HepG2 (cell line): ENCODE measurements at regions not wholly inside any gene's neighbourhood (a gene's known extent, or its start where the extent isn't known, plus 50 kb on each side); places are given as distances from the start of the nearest gene placed in this dataset.

Experiments used
- ATAC-seq: fragments of 200-7000 bp; cut with Tn5 transposase; 3 replicates; pipeline ENCODE4 v1.9.1; 2020; ENCODE audit warnings: mild to moderate bottlenecking, moderate library complexity
- BruUV-seq: library from RNA; stranded (reverse); fragments of 400-500 nt; replicated peaks from 2 replicates; lab custom pipeline; 2021; lab: Mats Ljungman, UMichigan
- CTCF ChIA-PET: fragments of 300-600 bp; formaldehyde crosslinking; extraction: SDS; loops from one replicate; lab custom pipeline; 2021; ENCODE audit warnings: low total read pairs, inconsistent platforms, low intra/inter-chr PET ratio; lab: Yijun Ruan, JAX
- POLR2A ChIA-PET: fragments of 350-600 bp; sonication (Branson Sonifier 250); formaldehyde crosslinking; loops from one replicate; lab custom pipeline; 2020; ENCODE audit warnings: antibody characterized with exemption, inconsistent platforms; lab: Yijun Ruan, JAX
- DNase-seq: peaks from one replicate; pipeline ENCODE4 v3.0.0-alpha.2; 2015; ENCODE audit warnings: low spot score
- FAIRE-seq: peaks from 3 replicates; lab custom pipeline; 2011; peaks lifted over from hg19 to GRCh38; lab: Jason Lieb, UNC
- H2AFZ ChIP-seq: one replicate; pipeline ENCODE4 v1.6.1; 2011; ENCODE audit warnings: low read length, inconsistent platforms
- H3K27ac ChIP-seq: fragments of 300-600 bp; 3 replicates; pipeline ENCODE4 v1.8.0; 2011; ENCODE audit warnings: mixed run types, mild to moderate bottlenecking, mixed read lengths, low read length, inconsistent platforms; ENCODE audit not compliant: insufficient read depth; ENCODE audit errors: extremely low read length
- H3K27me3 ChIP-seq, 2 experiments: fragments of 200-600 bp in 1 of 2; 2 replicates in 1 of 2; 3 replicates in 1 of 2; pipeline versions ENCODE4 v1.6.0 to v1.8.0; 2011; ENCODE audit warnings: low read length in 2 of 2, mild to moderate bottlenecking in 2 of 2, moderate library complexity in 2 of 2, inconsistent platforms in 1 of 2; ENCODE audit not compliant: insufficient read depth in 2 of 2, control insufficient read depth in 1 of 2
- H3K36me3 ChIP-seq, 2 experiments: fragments of 200-600 bp in 1 of 2; replicated peaks in 1 of 2; 2 replicates in 1 of 2; 3 replicates in 1 of 2; pipeline versions ENCODE4 v1.5.1 to v1.8.0; 2011; ENCODE audit warnings: low read length in 2 of 2, inconsistent platforms in 1 of 2; ENCODE audit not compliant: insufficient read depth in 2 of 2, control insufficient read depth in 1 of 2
- H3K4me1 ChIP-seq: 2 replicates; pipeline ENCODE4 v1.5.1; 2012; ENCODE audit warnings: low read length, inconsistent platforms; ENCODE audit not compliant: insufficient read depth
- H3K4me2 ChIP-seq: 2 replicates; pipeline ENCODE4 v1.6.0; 2011; ENCODE audit warnings: low read depth, low read length, inconsistent platforms
- H3K4me3 ChIP-seq, 3 experiments: fragments of 200-600 bp in 1 of 3; sonication (generic), shearing (Covaris generic) in 1 of 3; replicated peaks in 1 of 3; 2 replicates each; pipeline ENCODE4 v1.5.1; 2011 to 2016; ENCODE audit warnings: low read length in 3 of 3, inconsistent platforms in 2 of 3, low read depth in 2 of 3, mild to moderate bottlenecking in 2 of 3, control low read depth in 1 of 3, mixed read lengths in 1 of 3; ENCODE audit not compliant: insufficient read depth in 1 of 3
- H3K79me2 ChIP-seq: one replicate; pipeline ENCODE4 v1.6.1; 2011; ENCODE audit warnings: low read length, inconsistent platforms; ENCODE audit not compliant: insufficient read depth
- H3K9ac ChIP-seq: 2 replicates; pipeline ENCODE4 v1.6.0; 2011; ENCODE audit warnings: mild to moderate bottlenecking, low read depth, low read length, inconsistent platforms; ENCODE audit not compliant: insufficient read depth
- H3K9me3 ChIP-seq: 2 replicates; pipeline ENCODE4 v1.5.1; 2012; ENCODE audit warnings: mild to moderate bottlenecking, low read length
- H4K20me1 ChIP-seq: 2 replicates; pipeline ENCODE4 v1.6.0; 2011; ENCODE audit warnings: inconsistent platforms, mild to moderate bottlenecking, low read length, moderate library complexity; ENCODE audit not compliant: insufficient read depth
- AKNA ChIP-seq: sonication (generic); formaldehyde crosslinking; IDR thresholded peaks from 2 replicates; pipeline ENCODE4 v1.4.0; 2020; ENCODE audit warnings: missing genetic modification reagents, borderline replicate concordance
- GATA4 ChIP-seq: sonication (generic); IDR thresholded peaks from 2 replicates; pipeline ENCODE4 v1.6.1; 2016; ENCODE audit warnings: antibody characterized with exemption, low read depth, borderline replicate concordance
- GRHL1 ChIP-seq: sonication (generic); formaldehyde crosslinking; conservative IDR thresholded peaks from 2 replicates; pipeline ENCODE4 v1.8.0; 2022; ENCODE audit warnings: missing genetic modification reagents
- NFE2L1 ChIP-seq: sonication (generic); formaldehyde crosslinking; IDR thresholded peaks from 2 replicates; pipeline ENCODE4 v1.4.0; 2020; ENCODE audit warnings: missing genetic modification reagents, mild to moderate bottlenecking, borderline replicate concordance
- NFRKB ChIP-seq: fragments of 450-650 bp; IDR thresholded peaks from 2 replicates; pipeline ENCODE4 v1.6.1; 2017
- SRSF1 ChIP-seq: fragments of 200-400 bp; formaldehyde crosslinking; optimal IDR thresholded peaks from 2 replicates; pipeline ENCODE3; 2017; ENCODE audit warnings: mild to moderate bottlenecking, low read depth, low read length, moderate library complexity
- STAT6 ChIP-seq: sonication (generic); formaldehyde crosslinking; IDR thresholded peaks from 2 replicates; pipeline ENCODE4 v1.4.0; 2020; ENCODE audit warnings: missing genetic modification reagents, mild to moderate bottlenecking, borderline replicate concordance
- ZBTB10 ChIP-seq: sonication (generic); formaldehyde crosslinking; IDR thresholded peaks from 2 replicates; pipeline ENCODE4 v1.4.0; 2020; ENCODE audit warnings: missing genetic modification reagents, borderline replicate concordance
- ZBTB7B ChIP-seq: sonication (generic); formaldehyde crosslinking; IDR thresholded peaks from 2 replicates; pipeline ENCODE4 v1.4.0; 2020; ENCODE audit warnings: missing genetic modification reagents
- ZNF121 ChIP-seq: sonication (generic); formaldehyde crosslinking; IDR thresholded peaks from 2 replicates; pipeline ENCODE4 v1.5.0; 2020; ENCODE audit warnings: mild to moderate bottlenecking, missing genetic modification reagents
- ZNF44 ChIP-seq: sonication (generic); formaldehyde crosslinking; IDR thresholded peaks from 2 replicates; pipeline ENCODE4 v1.5.1; 2020; ENCODE audit warnings: mild to moderate bottlenecking, missing genetic modification reagents
- ZNF441 ChIP-seq: sonication (generic); formaldehyde crosslinking; IDR thresholded peaks from 2 replicates; pipeline ENCODE4 v1.7.0; 2021; ENCODE audit warnings: missing genetic modification reagents, borderline replicate concordance
- ZNF546 ChIP-seq: sonication (generic); formaldehyde crosslinking; conservative IDR thresholded peaks from 2 replicates; pipeline ENCODE4 v1.8.1; 2023; ENCODE audit warnings: mild to moderate bottlenecking, missing genetic modification reagents
- WGBS: methylation state at CpG from one replicate; pipeline ENCODE4 v1.1.6; 2017; ENCODE audit warnings: low lambda C conversion rate; 5-methylcytosine and 5-hydroxymethylcytosine counted together
- in situ Hi-C: cut with HindIII; loops from 2 replicates; pipeline ENCODE4 v1.10.0; 2017; ENCODE audit warnings: low pct_unique_long_range_greater_than_20kb; ENCODE audit not compliant: extremely low pct_ligation_motif_present
- intact Hi-C: fragments of 100-400 bp; cut with micrococcal nuclease; formaldehyde crosslinking; loops from one replicate; pipeline ENCODE4 v1.10.0; 2022; ENCODE audit not compliant: unreplicated experiment

- in situ Hi-C loops (no loop called here), intact Hi-C loops (no loop called here)
- no peak for ATAC-seq
- Histone ChIP-seq H3K9me3 (peaks cover 30% of the 10 kb centered on the region; the same call in 1 of the 2 replicates), H3K4me3 (no peak overlapping the region), H4K20me1 (no peaks in the 10 kb centered on the region), H2AFZ (no peak overlapping the region), H3K27me3 (no peaks in the 10 kb centered on the region), H3K27ac (no peak overlapping the region), H3K79me2 (no peaks in the 10 kb centered on the region), H3K4me1 (no peaks in the 10 kb centered on the region), H3K4me2 (no peak overlapping the region), H3K9ac (no peak overlapping the region), H3K36me3 (no peaks in the 10 kb centered on the region)
- BruUV-seq: no TSS peak
- no peak for DNase-seq
- 11% methylated on average over 1 of the region's 1 CpG for WGBS
- CTCF ChIA-PET: no interaction called here
- POLR2A ChIA-PET: no interaction called here
- FAIRE-seq: no peak
- no peak for TF ChIP-seq AKNA (CRISPR knock-in tag)
- TF ChIP-seq ZNF44 (CRISPR knock-in tag): no peak
- TF ChIP-seq ZNF121: no peak
- TF ChIP-seq STAT6: no peak
- no peak for TF ChIP-seq ZBTB10 (CRISPR knock-in tag)
- no peak for TF ChIP-seq NFE2L1 (CRISPR knock-in tag)
- TF ChIP-seq ZNF441: no peak
- no peak for TF ChIP-seq ZBTB7B
- no peak for TF ChIP-seq GATA4
- TF ChIP-seq GRHL1: no peak
- no peak for TF ChIP-seq SRSF1
- TF ChIP-seq NFRKB: no peak
- TF ChIP-seq ZNF546 (CRISPR knock-in tag): no peak
These were observed 711.6 kb downstream of the CDH11 start for GRCh38 chr16:64410306-64410705.
